Astrocyte (in vitro differentiated cells and primary cell): ENCODE measurements at regions not wholly inside any gene's neighbourhood (a gene's known extent, or its start where the extent isn't known, plus 50 kb on each side); places are given as distances from the start of the nearest gene placed in this dataset.

ENCODE experiments used
- EZH2 ChIP-seq: IDR thresholded peaks from 2 replicates; pipeline ENCODE4 v1.6.1; 2012; ENCODE audit warnings: mild to moderate bottlenecking, low read length, inconsistent platforms; ENCODE audit not compliant: insufficient read depth
- TF ChIP-seq, protein P1 (sequence below): IDR thresholded peaks from 2 replicates; pipeline ENCODE4 v1.5.1; 2011; ENCODE audit warnings: low read depth, mild to moderate bottlenecking, inconsistent platforms, low read length, moderate library complexity; ENCODE audit not compliant: insufficient read depth

DNA sequence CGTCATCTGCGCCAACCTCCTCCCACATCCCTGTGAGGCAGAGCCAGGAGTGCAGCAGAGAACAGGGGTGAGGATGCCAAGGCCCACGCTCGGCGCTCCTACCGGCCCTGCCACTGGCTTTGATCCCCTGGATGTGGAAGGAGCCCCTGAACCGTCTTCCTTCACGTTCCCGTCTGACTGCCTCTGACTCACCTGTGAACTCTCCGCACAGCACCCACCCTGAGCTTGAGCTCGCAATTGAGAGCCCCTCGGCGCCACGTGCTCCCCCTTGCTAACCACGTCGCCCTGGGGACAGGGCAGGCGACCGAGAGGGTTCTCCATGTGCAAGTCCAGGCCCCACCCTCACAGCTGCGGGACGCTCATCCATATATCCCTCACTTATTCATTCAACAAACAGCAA, 645.3 kb downstream of the BRD1 start:
- TF ChIP-seq, protein P1, sequence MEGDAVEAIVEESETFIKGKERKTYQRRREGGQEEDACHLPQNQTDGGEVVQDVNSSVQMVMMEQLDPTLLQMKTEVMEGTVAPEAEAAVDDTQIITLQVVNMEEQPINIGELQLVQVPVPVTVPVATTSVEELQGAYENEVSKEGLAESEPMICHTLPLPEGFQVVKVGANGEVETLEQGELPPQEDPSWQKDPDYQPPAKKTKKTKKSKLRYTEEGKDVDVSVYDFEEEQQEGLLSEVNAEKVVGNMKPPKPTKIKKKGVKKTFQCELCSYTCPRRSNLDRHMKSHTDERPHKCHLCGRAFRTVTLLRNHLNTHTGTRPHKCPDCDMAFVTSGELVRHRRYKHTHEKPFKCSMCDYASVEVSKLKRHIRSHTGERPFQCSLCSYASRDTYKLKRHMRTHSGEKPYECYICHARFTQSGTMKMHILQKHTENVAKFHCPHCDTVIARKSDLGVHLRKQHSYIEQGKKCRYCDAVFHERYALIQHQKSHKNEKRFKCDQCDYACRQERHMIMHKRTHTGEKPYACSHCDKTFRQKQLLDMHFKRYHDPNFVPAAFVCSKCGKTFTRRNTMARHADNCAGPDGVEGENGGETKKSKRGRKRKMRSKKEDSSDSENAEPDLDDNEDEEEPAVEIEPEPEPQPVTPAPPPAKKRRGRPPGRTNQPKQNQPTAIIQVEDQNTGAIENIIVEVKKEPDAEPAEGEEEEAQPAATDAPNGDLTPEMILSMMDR: no peak
- TF ChIP-seq EZH2: no peak
